Islet of Langerhans (tissue), 1 donor: ENCODE measurements at regions not wholly inside any gene's neighbourhood (a gene's known extent, or its start where the extent isn't known, plus 50 kb on each side); places are given as distances from the start of the nearest gene placed in this dataset.
"Not testable (repeated sequence)": the region's sequence is repeated elsewhere in the genome, so short reads cannot be mapped to it uniquely, and the experiment has no call there.

ENCODE experiments used
- FAIRE-seq: peaks from one replicate; lab custom pipeline; 2011; peaks lifted over from hg19 to GRCh38; lab: Jason Lieb, UNC

GRCh38 chr3:5553203-5553602 is 365.7 kb downstream of the EDEM1 start:
- no peak for FAIRE-seq

DNA sequence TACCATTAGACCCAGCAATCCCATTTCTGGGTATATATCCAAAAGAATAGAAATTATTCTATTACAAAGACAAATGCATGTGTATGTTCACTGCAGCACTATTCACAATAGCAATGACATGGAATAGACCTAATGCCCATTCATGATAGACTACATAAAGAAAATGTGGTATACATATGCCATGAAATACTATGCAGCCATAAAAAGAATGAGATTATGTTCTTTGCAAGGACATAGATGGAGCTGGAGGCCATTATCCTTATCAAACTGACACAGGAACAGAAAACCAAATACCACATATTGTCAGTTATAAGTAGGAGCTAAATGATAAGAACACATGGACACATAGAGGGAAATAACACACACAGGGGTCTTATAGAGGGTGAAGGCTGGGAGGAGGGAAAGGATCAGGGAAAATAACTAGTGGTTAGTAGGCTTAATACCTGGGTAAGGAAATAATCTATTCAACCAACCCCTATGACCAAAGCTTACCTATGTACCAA is 366.8 kb downstream of the EDEM1 start:
- no peak for FAIRE-seq

DNA sequence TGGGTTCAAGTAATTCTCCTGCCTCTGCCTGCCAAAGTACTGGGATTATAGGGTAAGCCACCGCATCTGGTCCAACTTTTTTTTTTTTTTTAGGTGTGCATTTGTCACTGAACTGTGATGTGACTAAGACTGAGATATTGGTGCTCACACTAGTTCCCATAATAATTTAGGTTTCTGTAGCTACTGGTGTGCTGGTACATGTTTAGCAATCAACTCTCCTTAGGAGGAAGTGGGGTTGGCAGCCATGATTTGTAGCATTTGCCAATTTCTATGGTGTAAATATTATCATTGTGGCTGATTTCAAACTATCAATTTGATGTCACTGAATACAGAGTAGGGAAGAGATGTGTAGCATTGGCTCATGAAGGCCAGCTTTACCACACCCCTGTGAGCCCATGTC is 372.7 kb downstream of the EDEM1 start:
- no peak for FAIRE-seq

- no peak for FAIRE-seq
Observed at GRCh38 chr3:5563537-5564277, 376.2 kb downstream of the EDEM1 start.

GRCh38 chr3:5564278-5564666 is 376.8 kb downstream of the EDEM1 start:
- FAIRE-seq: no peak

- no peak for FAIRE-seq
Observed at GRCh38 chr3:5565026-5565425, 377.5 kb downstream of the EDEM1 start.

- FAIRE-seq: no peak
Observed at GRCh38 chr3:5567113-5567512, 379.6 kb downstream of the EDEM1 start.

- no peak for FAIRE-seq
Observed at GRCh38 chr3:5568451-5568850, 380.9 kb downstream of the EDEM1 start.

GRCh38 chr3:5569152-5569551 is 381.6 kb downstream of the EDEM1 start:
- no peak for FAIRE-seq

- no peak for FAIRE-seq
Observed at GRCh38 chr3:5572168-5572567, 384.7 kb downstream of the EDEM1 start.

- no peak for FAIRE-seq
Observed at GRCh38 chr3:5576277-5577011, 388.9 kb downstream of the EDEM1 start.

GRCh38 chr3:5579139-5579602 is 391.7 kb downstream of the EDEM1 start:
- no peak for FAIRE-seq

DNA sequence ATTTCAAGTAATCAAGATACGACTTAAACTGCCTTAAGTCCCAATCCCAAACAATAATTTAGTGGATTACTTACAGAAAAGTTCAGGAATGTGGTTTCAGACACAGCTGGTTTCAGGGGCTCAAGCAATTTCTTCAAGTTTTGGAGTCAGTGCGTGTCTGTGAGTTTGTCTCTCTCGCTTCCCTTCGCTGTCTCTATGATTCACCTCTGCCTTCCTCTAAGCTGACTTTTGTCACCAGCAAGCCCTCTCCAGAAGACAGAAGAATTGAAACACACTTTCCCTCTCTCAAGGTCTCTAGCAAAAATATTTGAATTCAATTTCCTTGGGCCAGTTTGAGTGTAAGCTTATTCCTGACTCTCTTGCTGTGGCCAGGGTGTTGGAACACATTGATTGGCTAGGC is 392.4 kb downstream of the EDEM1 start:
- FAIRE-seq: no peak

- FAIRE-seq: no peak
Observed at GRCh38 chr3:5580826-5581225, 393.3 kb downstream of the EDEM1 start.

- FAIRE-seq: no peak
Observed at GRCh38 chr3:5581743-5582142, 394.2 kb downstream of the EDEM1 start.

- FAIRE-seq: no peak
Observed at GRCh38 chr3:5583920-5584319, 396.4 kb downstream of the EDEM1 start.

GRCh38 chr3:5585085-5585484 is 397.6 kb downstream of the EDEM1 start:
- no peak for FAIRE-seq

DNA sequence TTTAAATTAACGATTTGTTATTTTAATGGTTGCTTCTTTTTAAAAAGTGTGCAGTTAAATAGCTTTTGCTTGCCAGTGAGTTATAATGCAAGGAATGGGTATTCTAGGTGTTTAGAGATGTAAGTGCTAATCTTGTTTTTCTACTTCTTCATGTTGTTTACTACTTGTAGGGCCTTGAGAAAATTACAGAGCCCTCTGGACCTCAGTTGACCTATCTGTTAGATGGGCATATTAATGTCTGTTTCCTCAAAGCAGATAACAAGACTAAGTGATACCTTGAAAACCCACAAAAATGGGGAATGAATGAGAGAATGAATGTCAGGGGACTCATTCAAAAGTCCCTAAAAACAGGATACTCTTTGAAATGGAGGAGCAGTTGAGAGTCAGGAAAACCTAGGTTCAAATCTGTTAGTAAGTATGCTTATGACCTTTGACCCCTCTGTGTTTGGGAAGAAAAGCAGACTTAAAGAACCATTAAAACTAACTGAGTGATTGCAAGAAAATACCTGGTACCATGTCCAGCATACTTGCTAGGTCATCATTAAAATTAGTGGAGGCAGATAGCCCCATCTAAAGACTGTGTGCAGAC is 419.5 kb downstream of the EDEM1 start:
- FAIRE-seq: no peak

DNA sequence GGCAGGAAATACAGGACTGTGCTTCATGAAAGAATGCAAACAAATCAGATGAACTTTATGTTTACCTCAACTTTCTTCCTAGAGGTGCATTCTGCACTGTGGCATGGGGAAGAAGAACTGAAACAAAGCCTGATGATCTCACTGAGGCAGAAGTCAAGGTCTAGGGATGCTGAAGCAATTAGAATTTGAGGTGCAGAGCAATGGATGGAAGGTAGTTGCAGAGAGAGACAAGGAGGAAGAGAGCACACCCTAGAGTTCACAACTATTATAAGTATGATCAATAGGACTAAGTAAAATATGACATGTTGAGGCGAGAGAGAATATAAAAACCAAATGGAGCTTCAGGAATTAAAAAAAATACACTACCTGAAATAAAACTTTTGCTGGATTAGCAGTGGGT is 420.1 kb downstream of the EDEM1 start:
- no peak for FAIRE-seq

- FAIRE-seq: not testable (repeated sequence)
Observed at GRCh38 chr3:5608971-5609370, 421.5 kb downstream of the EDEM1 start.

- no peak for FAIRE-seq
Observed at GRCh38 chr3:5613599-5613998, 426.1 kb downstream of the EDEM1 start.

- FAIRE-seq: no peak
Observed at GRCh38 chr3:5616873-5617272, 429.4 kb downstream of the EDEM1 start.

DNA sequence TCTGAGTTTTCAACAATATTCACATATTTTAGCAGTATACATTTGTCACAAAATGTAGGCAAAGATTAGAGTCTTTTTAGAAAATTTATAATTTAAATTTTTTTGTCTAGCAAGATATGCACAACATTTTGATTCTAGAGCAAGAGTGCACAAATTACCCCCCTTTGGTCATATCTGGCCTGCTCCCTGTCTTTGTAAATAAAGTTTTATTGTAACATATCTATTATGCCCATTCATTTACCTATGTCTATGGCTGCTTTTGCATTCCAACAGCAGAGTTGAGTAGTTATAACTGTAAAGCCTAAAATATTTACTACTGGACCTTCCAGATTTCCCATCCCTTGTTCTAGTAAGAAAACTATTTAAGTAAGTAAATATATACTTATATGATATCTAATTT is 430.7 kb downstream of the EDEM1 start:
- FAIRE-seq: no peak
